SK-N-SH (cell line): ENCODE measurements at regions not wholly inside any gene's neighbourhood (a gene's known extent, or its start where the extent isn't known, plus 50 kb on each side); places are given as distances from the start of the nearest gene placed in this dataset.
"Not testable (repeated sequence)": the region's sequence is repeated elsewhere in the genome, so short reads cannot be mapped to it uniquely, and the experiment has no call there.

Experiments
- CTCF ChIA-PET: fragments of 300-600, 350-600 bp; formaldehyde crosslinking; extraction: SDS; loops from one replicate; lab custom pipeline; 2021; lab: Yijun Ruan, JAX
- POLR2A ChIA-PET: fragments of 350-600 bp; sonication (Branson Sonifier 250); formaldehyde crosslinking; extraction: SDS; loops from one replicate; lab custom pipeline; 2020; ENCODE audit warnings: antibody characterized with exemption, inconsistent platforms; lab: Yijun Ruan, JAX
- DNase-seq: peaks from one replicate; pipeline ENCODE4 v3.0.0; 2012
- H2AFZ ChIP-seq: fragments of 200-600 bp; sonication (generic); 2 replicates; pipeline ENCODE4 v1.8.1; 2016; ENCODE audit warnings: antibody characterized with exemption, mild to moderate bottlenecking, low read depth
- H3F3A ChIP-seq: fragments of 200-600 bp; sonication (generic); replicated peaks from 2 replicates; pipeline ENCODE3; 2016; ENCODE audit warnings: antibody characterized with exemption, mild to moderate bottlenecking; ENCODE audit not compliant: insufficient read depth
- H3K27ac ChIP-seq, 2 experiments: fragments of 200-500 bp in 1 of 2; fragments of 200-600 bp in 1 of 2; sonication (Bioruptor generic) in 1 of 2; sonication (generic), shearing (Covaris generic) in 1 of 2; 2 replicates each; pipeline versions ENCODE4 v1.5.1 to v1.6.1; 2014 to 2016; ENCODE audit warnings: low read depth in 2 of 2, inconsistent platforms in 1 of 2, low read length in 1 of 2, mild to moderate bottlenecking in 1 of 2, mixed read lengths in 1 of 2
- H3K27me3 ChIP-seq: fragments of 200-600 bp; sonication (generic), shearing (Covaris generic); 2 replicates; pipeline ENCODE4 v1.6.1; 2016; ENCODE audit warnings: mixed run types; ENCODE audit not compliant: insufficient read depth
- H3K36me3 ChIP-seq, 2 experiments: fragments of 200-500 bp in 1 of 2; fragments of 200-600 bp in 1 of 2; sonication (Bioruptor generic) in 1 of 2; sonication (generic) in 1 of 2; replicated peaks in 1 of 2; 2 replicates each; pipeline versions ENCODE3 to v1.5.1; 2014 to 2016; ENCODE audit warnings: low read length in 1 of 2, mild to moderate bottlenecking in 1 of 2; ENCODE audit not compliant: insufficient read depth in 2 of 2, control insufficient read depth in 1 of 2
- H3K4me1 ChIP-seq, 2 experiments: fragments of 200-500 bp in 1 of 2; fragments of 200-600 bp in 1 of 2; sonication (Bioruptor generic) in 1 of 2; sonication (generic), shearing (Covaris generic) in 1 of 2; 2 replicates each; pipeline versions ENCODE4 v1.5.1 to v1.6.1; 2014 to 2016; ENCODE audit warnings: low read depth in 1 of 2, low read length in 1 of 2, mixed run types in 1 of 2; ENCODE audit not compliant: insufficient read depth in 2 of 2, control insufficient read depth in 1 of 2
- H3K4me2 ChIP-seq: fragments of 200-600 bp; sonication (generic), shearing (Covaris generic); 2 replicates; pipeline ENCODE4 v1.6.1; 2017; ENCODE audit warnings: mixed run types
- H3K4me3 ChIP-seq, 2 experiments: fragments of 200-500 bp in 1 of 2; fragments of 200-600 bp in 1 of 2; sonication (Bioruptor generic) in 1 of 2; sonication (generic), shearing (Covaris generic) in 1 of 2; 2 replicates each; pipeline versions ENCODE4 v1.5.1 to v1.8.1; 2014 to 2016; ENCODE audit warnings: low read depth in 2 of 2, inconsistent platforms in 1 of 2, low read length in 1 of 2, mild to moderate bottlenecking in 1 of 2, mixed read lengths in 1 of 2, moderate library complexity in 1 of 2
- H3K79me2 ChIP-seq: fragments of 200-600 bp; sonication (generic); 2 replicates; pipeline ENCODE4 v1.8.1; 2017; ENCODE audit warnings: mild to moderate bottlenecking; ENCODE audit not compliant: insufficient read depth
- H3K9ac ChIP-seq: fragments of 200-600 bp; sonication (generic); 2 replicates; pipeline ENCODE4 v1.6.1; 2017; ENCODE audit warnings: mixed run types
- H3K9me2 ChIP-seq: fragments of 200-600 bp; sonication (generic); 2 replicates; pipeline ENCODE4 v1.6.1; 2017; ENCODE audit warnings: mixed run types
- H3K9me3 ChIP-seq: fragments of 200-600 bp; sonication (generic); 2 replicates; pipeline ENCODE4 v1.6.1; 2017; ENCODE audit warnings: mixed run types, mild to moderate bottlenecking, moderate library complexity
- H4K20me1 ChIP-seq: fragments of 200-600 bp; sonication (generic); 2 replicates; pipeline ENCODE4 v1.6.1; 2017; ENCODE audit warnings: mild to moderate bottlenecking, mixed run types; ENCODE audit not compliant: insufficient read depth
- POLR2AphosphoS5 ChIP-seq: IDR thresholded peaks from 2 replicates; pipeline ENCODE4 v1.6.1; 2012; ENCODE audit warnings: low read depth, low read length
- RXRA ChIP-seq: IDR thresholded peaks from 2 replicates; pipeline ENCODE4 v1.4.0; 2012; ENCODE audit warnings: low read depth, mild to moderate bottlenecking, borderline replicate concordance
- TCF12 ChIP-seq: IDR thresholded peaks from 2 replicates; pipeline ENCODE4 v1.4.0; 2012
- WGBS: methylation state at CpG from one replicate; pipeline ENCODE4 v1.1.6; 2017; ENCODE audit warnings: low lambda C conversion rate; 5-methylcytosine and 5-hydroxymethylcytosine counted together
- TF ChIP-seq, protein P1 (sequence below): IDR thresholded peaks from 2 replicates; pipeline ENCODE4 v1.6.1; 2012; ENCODE audit warnings: mild to moderate bottlenecking, low read depth, low read length, moderate library complexity
- TF ChIP-seq, protein P2 (sequence below): IDR thresholded peaks from 2 replicates; pipeline ENCODE4 v1.4.0; 2012; ENCODE audit warnings: low read depth, borderline replicate concordance

- Histone ChIP-seq H3K9me2 (no peaks in the 10 kb centered on the region), H3K27me3 (no peaks in the 10 kb centered on the region), H2AFZ (no peak overlapping the region), H3K36me3 (no peaks in the 10 kb centered on the region), H3K9ac (no peak overlapping the region), H4K20me1 (no peaks in the 10 kb centered on the region), H3K27ac (no peak overlapping the region), H3K4me1 (no peaks in the 10 kb centered on the region), H3F3A (no peaks in the 10 kb centered on the region), H3K79me2 (no peaks in the 10 kb centered on the region), H3K9me3 (no peaks in the 10 kb centered on the region)
- 72% methylated on average over 2 of the region's 2 CpGs for WGBS
- TF ChIP-seq RXRA = no peak
- TF ChIP-seq, protein P1, sequence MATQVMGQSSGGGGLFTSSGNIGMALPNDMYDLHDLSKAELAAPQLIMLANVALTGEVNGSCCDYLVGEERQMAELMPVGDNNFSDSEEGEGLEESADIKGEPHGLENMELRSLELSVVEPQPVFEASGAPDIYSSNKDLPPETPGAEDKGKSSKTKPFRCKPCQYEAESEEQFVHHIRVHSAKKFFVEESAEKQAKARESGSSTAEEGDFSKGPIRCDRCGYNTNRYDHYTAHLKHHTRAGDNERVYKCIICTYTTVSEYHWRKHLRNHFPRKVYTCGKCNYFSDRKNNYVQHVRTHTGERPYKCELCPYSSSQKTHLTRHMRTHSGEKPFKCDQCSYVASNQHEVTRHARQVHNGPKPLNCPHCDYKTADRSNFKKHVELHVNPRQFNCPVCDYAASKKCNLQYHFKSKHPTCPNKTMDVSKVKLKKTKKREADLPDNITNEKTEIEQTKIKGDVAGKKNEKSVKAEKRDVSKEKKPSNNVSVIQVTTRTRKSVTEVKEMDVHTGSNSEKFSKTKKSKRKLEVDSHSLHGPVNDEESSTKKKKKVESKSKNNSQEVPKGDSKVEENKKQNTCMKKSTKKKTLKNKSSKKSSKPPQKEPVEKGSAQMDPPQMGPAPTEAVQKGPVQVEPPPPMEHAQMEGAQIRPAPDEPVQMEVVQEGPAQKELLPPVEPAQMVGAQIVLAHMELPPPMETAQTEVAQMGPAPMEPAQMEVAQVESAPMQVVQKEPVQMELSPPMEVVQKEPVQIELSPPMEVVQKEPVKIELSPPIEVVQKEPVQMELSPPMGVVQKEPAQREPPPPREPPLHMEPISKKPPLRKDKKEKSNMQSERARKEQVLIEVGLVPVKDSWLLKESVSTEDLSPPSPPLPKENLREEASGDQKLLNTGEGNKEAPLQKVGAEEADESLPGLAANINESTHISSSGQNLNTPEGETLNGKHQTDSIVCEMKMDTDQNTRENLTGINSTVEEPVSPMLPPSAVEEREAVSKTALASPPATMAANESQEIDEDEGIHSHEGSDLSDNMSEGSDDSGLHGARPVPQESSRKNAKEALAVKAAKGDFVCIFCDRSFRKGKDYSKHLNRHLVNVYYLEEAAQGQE = no peak
- TF ChIP-seq TCF12 = no peak
- TF ChIP-seq, protein P2, sequence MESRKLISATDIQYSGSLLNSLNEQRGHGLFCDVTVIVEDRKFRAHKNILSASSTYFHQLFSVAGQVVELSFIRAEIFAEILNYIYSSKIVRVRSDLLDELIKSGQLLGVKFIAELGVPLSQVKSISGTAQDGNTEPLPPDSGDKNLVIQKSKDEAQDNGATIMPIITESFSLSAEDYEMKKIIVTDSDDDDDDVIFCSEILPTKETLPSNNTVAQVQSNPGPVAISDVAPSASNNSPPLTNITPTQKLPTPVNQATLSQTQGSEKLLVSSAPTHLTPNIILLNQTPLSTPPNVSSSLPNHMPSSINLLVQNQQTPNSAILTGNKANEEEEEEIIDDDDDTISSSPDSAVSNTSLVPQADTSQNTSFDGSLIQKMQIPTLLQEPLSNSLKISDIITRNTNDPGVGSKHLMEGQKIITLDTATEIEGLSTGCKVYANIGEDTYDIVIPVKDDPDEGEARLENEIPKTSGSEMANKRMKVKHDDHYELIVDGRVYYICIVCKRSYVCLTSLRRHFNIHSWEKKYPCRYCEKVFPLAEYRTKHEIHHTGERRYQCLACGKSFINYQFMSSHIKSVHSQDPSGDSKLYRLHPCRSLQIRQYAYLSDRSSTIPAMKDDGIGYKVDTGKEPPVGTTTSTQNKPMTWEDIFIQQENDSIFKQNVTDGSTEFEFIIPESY = no peak
- TF ChIP-seq POLR2AphosphoS5 = no peak
- TF ChIP-seq, all 33 proteins: peak for 0
- no peak for DNase-seq
- H3K4me3 ChIP-seq = no peak overlapping the region
- no peak overlapping the region for H3K4me2 ChIP-seq
- CTCF ChIA-PET = no interaction called here
- POLR2A ChIA-PET = no interaction called here
Measured at GRCh38 chr4:137408527-137409177, 123.6 kb downstream of the PCDH18 start.

DNA sequence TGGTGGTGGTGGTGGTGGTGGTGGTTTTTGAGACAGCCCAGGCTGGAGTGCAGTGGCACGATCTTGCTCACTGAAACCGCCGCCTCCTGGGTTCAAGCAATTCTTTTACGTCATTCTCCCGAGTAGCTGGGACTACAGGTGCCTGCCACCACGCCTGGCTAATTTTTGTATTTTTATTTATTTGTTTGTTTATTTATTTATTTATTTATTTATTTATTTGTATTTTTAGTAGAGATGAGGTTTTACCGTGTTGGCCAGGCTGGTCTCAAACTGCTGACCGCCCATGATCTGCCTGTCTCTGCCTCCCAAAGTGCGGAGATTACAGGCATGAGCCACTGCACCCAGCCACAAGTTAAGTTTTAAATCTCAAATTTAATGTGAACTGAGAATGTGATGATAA, 126.5 kb downstream of the PCDH18 start:
- POLR2A ChIA-PET = not testable (repeated sequence)
- CTCF ChIA-PET = interaction anchor here (2.0 kb wide), 1 partner anchor 11 kb away, joined by 7 read pairs; no protein-coding TSS in a partner anchor

More for the DNA sequence above, 126.5 kb downstream of the PCDH18 start:
- not testable (repeated sequence) for H3K36me3 ChIP-seq, H3K27ac ChIP-seq, H3K4me2 ChIP-seq, H3K79me2 ChIP-seq, H3K9me2 ChIP-seq, H3K27me3 ChIP-seq, H2AFZ ChIP-seq, H3K4me3 ChIP-seq, H3F3A ChIP-seq, H3K9ac ChIP-seq, H3K4me1 ChIP-seq, DNase-seq, H4K20me1 ChIP-seq, H3K9me3 ChIP-seq
- 84% methylated on average over 9 of the region's 9 CpGs for WGBS
